GM18909 (cell line): ENCODE measurements at regions not wholly inside any gene's neighbourhood (a gene's known extent, or its start where the extent isn't known, plus 50 kb on each side); places are given as distances from the start of the nearest gene placed in this dataset.
A peak's percentile ranks its signal among the peaks of the same experiment; 100 is the strongest.
"Not testable (repeated sequence)": the region's sequence is repeated elsewhere in the genome, so short reads cannot be mapped to it uniquely, and the experiment has no call there.

Experiments
- ATAC-seq: cut with Tn5 transposase; IDR thresholded peaks from one replicate; pipeline ENCODE4 v1.9.1; 2021; ENCODE audit warnings: mild to moderate bottlenecking; ENCODE audit not compliant: unreplicated experiment, poor library complexity

DNA sequence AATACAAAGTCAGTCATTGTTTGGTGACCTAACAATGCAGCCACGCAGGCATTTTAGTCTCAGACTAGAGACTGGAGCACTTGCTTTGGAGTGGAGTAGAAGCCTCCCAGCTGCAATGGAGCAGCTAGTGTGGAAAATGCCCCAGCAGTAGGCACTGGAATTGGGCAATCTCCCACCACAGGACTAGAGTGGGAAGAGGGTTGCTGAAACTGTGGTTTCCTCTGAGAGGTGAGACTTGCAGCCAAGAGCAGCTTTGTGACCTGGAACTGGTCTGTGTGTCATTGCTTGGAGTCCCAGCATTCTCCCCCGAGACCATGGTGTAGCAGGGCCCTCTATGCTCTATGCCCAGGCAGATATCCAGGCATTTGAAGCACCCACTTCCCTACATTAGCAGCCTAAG is 556.3 kb downstream of the UQCRFS1 start:
- ATAC-seq: no peak

DNA sequence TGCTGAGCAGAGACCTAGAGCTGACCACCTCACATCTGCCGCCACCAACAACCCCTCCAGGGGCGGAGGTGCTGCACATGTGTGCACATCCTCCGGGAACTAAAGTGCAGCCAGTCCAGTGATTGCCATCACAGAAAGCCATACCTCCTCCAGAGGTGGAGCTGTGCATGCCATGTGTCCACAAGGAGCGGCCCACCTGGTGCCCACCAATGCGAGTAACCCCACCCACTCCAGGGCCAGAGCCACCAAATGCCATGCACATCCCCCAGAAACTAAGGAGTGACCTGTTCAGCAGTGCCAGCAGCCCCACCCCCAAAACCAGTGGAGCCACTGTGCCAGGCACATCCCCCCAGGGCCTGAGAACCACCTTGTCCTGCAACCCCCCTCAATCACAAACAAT is 557.9 kb downstream of the UQCRFS1 start:
- ATAC-seq: no peak

DNA sequence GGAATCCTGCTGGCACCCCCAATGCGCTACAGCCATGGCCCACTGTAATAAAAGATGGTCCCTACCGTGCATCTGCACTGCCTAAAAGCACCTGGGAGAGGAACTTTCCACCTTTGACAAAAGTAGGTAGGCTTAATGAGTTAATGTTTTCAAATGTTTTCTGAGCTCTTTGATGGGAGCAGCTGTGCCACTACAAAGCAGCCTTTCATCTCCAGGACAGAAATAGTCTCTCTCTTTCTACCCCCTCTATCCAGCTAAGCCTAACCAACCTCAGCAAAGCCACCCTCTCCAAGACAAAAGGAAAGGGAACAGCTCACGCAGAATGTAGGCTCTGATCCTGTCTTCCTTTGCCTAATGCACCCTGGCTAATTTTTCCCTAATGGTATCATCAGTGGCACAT is 560.2 kb downstream of the UQCRFS1 start:
- ATAC-seq: no peak

DNA sequence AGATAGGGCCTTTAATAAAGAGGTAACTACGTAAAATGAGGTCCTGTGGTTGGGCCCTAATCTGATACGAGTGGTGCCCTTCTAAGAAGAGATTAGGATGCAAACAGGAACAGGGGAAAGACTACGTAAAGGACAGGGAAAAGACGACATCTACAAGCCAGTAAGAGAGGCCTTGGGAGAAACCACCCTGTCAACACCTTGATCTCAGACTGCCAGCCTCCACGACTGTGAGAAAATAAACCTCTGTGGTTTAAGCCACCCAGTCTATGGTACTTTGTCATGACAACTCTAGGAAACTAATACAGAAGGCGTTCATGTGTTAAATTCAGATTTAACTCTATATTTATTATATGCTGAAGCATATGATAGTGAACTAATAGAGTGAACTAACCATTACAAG is 566.3 kb downstream of the UQCRFS1 start:
- no peak for ATAC-seq

DNA sequence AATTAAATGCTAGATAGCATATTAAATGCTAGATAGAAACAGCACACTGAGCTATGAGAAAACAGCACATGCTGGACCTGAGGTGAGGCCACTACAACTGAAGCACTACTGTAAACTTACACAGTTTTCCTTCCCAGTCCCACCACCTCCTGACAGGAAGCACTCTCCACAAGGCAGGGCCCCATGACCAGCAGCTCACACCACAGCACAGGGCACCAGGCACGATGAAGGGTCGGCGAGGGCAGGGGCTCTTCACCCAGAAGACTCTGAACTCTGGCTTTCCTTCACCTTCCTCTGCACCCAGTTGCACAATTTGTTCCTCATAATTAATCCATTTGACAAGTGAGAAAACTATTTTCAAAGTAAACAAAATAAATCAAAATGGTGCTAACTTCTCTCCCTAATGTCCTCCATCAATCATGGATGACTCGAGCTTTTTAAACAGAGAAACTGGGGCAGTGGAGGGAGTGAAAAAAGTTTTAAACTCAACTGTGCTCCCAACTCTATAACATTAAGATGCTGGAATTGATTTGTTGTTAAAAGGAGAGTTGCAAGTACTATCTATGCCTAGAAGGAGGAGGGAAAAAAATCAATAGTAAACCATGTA is 568.7 kb downstream of the UQCRFS1 start:
- ATAC-seq: no peak

DNA sequence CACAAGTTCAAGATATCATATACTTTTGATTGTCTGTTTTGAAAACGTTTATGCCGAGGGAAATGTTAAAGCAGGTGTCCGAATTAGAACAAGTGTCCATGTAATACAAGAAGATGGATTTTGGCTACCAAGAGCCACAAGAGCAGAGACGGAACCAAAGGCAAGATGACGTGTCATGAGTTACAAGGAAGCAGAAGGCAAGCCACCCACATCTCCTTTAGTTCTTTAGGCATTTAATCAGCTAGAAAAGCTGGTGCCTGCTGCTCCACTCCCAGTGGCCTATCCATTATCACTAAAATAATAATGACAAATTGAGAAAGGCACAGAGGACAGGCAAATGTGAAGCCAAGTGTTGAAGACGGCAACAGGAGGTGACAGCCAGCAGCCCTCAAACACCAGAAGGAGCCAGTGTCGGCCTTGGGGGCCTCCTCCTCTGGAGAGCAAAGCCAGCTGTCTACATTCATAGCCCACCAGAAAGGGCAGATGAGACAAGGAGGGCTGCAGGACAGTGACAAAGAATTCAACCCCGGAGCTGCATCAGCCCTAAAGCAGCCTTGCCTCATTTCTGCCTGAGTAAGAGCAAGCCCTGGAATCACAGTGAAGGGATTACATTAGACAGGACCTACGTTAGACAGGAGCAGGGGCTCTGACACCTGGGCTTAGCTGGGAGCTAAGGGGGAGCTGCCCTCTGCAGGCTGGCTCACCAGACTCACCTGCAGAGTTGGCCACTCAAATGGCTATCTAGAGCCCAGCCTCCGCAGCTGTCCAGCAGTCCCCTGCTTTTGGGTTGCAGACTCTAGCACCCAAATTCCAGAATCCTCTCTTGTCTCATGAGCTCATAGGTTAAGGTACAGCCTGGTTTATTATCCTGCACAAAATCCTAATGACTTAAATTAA is 569.9 kb downstream of the UQCRFS1 start:
- ATAC-seq: no peak

DNA sequence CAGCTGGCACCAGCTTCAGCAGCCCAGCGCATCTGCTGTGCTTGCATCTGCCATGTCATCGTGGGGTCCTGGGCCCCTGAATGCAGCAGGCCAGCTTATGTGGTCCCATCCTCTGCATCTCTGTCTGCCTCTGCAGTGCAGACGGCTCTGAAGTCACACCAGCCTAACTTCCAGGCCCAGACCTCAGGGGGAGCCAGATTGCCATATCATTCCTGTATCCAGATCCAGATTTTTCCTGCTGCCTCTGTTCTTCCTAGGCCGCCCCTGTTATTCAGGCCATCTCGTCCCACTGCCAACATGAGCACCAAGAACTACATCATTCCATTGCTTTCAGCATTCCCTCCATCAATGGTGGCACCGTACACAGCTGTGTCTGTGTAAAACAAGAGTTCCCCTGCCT is 571.6 kb downstream of the UQCRFS1 start:
- no peak for ATAC-seq

DNA sequence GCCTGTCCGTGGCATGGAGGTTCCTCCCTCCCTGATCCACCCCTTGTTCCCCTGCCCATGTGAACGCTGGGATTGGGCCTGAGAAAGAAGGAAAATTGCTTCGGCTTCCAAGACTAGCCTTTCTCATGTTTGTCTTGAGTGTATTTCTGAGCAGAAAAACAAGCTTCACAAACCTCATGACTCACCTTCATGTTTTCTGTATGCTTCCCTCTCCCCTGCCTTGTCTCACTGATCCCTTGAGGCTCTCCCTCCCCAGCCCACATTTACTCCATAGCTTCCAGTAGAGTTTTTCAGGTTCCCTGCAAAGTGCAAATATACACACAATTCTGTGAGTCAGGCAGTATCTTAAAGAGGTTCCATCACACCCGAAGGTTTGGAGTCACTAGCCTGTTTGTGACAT is 572.4 kb downstream of the UQCRFS1 start:
- no peak for ATAC-seq

DNA sequence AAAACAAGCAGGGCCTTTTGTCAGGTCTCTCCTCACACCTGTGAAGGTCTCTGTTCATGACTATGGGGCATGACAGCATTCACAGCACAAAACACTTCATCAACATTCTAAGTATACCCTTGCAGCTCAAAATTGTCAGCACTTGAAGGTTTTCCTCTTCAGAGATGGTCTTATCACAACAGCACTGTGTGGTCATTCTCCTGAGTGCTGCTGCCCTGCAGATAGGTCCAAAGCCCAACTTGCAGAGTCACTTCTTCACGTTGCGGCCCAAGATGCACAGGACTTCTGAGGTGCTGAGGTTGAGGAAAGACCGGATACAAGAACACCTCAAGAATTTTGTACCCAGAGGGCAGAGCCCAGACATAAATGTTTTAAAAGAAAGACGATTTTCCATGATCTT is 574.5 kb downstream of the UQCRFS1 start:
- ATAC-seq: no peak

DNA sequence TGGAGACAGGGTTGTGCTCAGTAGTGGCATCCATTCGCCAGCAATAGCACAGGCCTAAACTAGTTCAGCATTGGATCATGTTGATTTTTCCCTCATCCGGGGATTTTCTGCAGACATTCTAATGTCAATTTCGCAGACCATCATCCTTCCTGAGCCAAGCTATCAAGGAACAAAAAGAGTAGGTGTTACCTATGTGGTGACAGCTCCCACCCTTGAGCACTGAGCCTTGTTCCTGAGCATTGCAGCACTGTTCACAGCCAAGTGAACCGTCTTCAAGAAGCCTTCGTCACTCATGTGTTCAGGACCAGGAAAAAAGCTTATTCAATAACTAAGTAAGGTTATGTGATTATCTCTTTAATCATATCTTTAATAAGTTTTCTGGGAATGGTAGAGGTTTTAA is 576.2 kb downstream of the UQCRFS1 start:
- no peak for ATAC-seq

DNA sequence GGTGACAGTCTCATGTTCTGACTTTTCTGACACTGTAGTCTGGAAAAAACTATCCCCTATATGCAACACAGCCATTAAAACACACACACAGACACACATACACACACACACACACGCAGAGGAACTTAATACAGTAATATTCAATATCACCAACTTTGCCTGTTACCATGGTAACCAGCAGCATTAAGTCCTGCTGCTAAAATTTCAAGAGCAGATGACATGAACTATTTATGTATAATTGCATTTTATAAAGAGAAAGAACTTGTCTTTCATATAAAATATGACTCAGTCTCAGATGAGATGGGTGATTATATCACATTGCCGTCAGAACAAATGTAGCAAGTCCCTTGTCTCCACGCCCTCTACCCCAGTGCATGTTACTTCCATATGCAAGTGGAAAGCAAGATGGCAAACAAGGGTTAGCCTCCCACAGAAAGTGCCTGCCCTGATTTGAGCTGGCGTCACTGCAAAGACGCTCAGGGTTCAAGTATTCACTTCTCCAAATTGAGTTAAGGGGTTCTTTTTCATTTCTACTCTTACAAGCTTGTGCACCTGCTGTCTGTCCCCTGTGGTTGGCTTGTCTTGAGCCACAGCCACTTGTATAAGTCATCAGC is 576.8 kb downstream of the UQCRFS1 start:
- ATAC-seq: no peak

DNA sequence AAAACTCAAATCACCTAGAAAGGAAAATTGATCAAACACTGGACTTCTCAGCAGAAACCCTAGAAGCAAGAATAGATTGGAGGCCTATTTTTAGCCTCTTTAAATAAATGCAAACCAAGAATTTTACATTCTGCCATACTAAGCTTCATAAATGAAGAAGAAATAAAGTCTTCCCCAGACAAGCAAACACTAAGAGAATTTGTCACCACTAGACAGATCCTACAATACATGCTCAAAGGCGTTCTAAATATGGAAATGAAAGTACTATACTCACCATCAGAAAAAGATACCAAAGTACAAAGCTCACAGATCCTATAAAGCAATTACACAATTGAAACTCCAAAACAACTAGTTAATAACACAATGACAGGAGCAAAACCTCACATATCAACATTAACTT is 578.1 kb downstream of the UQCRFS1 start:
- ATAC-seq: no peak

DNA sequence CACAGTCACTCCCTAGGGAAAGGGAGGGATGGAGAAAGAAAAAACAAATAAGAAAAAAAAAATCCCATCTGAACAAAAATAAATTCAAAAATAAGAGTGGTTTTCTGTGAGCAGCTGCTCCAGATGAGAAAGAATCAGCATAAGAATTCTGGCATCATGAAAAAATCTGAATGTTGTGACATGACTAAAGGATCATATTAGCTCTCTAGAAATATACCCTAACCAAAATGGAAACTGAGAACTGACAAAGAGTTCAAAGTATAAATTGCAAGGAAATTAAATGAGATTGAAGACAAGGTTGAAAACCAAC is 579.0 kb downstream of the UQCRFS1 start:
- ATAC-seq: no peak

DNA sequence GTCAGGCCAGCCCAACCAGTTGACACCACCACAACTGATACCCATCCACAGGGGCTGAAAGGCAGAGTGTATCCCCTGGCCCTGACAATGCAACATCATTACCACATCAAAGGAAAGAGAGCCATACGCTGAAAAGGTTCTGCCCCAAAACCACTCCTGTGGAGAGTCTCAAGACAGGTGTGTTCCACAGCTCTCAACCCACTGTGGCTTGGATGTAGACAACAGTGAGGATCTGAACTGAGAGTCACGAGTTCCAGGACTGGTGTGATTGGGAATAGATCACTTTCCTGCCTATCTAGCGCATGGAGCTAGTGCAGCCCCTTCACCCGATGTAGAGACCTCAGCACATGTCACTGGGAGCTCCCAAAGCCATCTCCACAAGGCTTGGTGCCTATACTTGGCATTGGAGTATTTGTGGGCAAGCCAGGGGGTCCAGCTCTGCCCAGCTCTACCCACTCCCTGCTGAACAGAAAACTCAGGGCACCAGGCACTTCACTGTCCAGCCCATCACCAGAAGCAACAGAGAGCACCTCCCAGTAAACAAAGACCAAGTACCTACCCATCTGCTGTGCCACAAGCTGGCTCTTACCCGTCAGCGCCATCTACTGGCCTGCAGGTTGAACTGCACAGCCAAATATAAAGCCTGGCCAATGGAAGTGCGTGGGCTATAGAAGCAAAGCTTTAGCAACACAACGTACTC is 579.5 kb downstream of the UQCRFS1 start:
- peak; percentile 74 for ATAC-seq

DNA sequence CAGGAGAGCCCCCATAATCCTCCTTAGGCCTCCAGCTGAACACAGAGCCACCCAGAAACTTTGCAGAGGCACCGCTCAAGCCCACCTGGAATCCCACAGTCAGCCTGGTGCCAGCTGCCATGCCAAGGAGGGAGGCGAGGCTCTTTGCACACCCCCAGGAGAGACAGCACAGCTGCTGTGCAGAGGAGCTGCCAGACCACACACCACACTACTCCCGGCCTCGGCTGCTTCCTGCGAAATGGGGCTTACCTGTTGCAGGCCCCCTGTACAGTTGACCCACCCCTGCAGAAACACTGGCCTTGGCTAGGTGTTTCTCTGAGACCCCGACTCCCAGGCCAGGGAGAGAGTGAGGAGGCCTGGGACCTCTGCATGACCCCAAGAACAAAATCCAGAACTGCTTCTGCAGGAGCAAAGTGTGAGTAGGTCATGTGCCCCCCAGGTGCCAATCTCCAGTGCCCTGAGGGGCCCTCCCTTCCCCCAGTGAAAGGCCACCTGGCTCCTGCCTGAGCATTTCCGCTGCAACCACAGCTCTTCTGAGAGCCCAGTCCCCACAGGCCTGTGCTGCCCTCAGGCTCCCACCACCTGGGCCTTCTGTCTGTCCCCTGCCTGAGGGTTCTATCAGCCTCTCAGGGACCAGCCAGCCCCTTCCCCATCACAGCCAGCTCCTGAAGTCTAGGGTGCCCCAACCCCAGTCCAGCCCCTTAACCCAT is 580.4 kb downstream of the UQCRFS1 start:
- peak; percentile 73 for ATAC-seq

DNA sequence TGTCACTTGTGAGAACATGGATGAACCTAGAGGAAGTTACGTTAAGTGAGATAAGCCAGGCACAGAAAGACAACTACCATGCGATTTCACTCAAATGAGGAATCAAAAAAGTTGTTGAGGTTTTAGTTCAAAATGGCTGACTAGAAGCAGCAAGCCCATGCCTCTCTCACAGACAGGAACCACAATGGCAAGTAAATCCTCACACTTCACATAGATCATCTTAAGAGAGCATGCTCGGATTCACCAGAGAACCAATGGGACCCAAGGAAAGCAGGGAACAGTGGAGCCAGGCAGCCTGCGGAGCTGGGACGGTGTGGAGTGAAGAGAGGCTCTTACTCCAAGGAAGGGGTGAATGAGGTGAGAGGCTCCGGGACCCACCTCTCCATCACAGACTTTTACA is 581.0 kb downstream of the UQCRFS1 start:
- no peak for ATAC-seq

DNA sequence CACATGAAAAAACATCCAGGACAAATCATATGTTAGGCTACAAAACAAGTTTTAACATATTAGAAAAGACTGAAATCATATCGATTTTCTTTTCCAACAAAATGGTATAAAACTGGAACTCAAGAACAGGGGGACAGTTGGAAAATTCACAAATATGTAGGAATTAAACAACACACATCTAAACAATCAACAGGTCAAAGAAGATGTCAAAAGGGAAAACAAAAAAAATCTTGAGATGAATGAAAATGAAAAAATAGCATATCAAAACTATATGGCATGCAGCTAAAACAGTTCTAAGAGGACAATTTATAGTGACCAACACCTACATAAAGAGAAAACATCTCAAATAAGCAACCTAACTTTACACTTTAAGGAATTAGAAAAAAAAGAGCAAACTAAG is 585.3 kb downstream of the UQCRFS1 start:
- no peak for ATAC-seq

DNA sequence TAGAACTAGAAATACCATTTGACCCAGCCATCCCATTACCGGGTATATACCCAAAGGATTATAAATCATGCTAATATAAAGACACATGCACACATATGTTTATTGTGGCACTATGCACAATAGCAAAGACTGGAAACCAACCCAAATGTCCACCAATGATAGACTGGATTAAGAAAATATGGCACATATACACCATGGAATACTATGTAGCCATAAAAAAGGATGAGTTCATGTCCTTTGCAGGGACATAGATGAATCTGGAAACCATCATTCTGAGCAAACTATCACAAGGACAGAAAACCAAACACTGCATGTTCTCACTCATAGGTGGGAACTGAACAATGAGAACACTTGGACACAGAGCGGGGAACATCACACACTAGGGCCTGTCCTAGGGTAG is 586.5 kb downstream of the UQCRFS1 start:
- not testable (repeated sequence) for ATAC-seq

DNA sequence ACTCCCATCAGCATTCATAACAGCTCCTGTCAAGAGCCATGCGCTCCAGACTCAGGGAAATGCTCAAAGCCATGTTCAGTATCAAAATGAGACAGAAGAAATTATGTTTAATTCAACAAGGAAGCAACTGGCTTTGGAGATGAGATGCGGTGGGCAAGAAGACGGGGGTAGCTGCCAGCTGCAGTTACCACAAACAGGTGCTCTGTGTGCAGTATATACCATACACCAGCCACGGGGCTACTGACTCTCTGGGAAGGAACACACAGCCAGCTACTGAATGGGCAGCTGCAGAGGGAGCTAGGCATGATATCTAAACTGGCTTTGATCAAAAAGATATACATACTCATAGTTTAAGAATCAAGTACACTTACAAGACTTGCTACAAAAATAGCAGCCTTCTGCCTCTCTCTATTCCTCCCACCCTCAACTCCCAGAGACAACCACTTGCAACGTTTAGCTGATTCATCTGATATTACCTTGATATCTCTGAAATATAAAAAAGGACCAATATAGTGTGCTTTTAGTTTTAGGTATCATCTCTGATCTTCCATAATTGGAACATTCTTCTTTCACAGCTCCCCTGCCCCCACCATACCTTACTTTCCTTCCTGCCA is 593.0 kb downstream of the UQCRFS1 start:
- no peak for ATAC-seq

DNA sequence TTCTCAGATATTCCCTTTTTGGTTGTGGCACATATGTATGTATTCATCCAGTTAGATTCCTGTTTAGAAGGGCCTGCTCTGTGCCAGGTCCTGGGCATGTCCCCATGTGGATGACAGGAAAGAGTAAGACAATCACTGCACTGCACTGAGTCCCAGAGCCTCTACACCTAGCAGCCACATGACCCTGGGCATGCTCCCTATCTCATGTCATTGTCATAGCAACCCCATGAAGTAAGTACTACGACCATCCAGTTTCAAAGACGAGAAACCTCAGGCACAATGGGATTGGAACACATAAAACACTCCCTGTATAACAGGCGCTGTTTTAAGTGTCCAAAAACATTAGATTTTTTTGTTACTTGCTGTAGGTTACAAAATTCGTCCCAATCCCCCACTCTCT is 594.4 kb downstream of the UQCRFS1 start:
- no peak for ATAC-seq
